Loucy (cell line): ENCODE measurements at regions not wholly inside any gene's neighbourhood (a gene's known extent, or its start where the extent isn't known, plus 50 kb on each side); places are given as distances from the start of the nearest gene placed in this dataset.

ENCODE experiments used
- H2AFZ ChIP-seq: fragments of 200-600 bp; sonication (generic); 2 replicates; pipeline ENCODE4 v1.6.0; 2016; ENCODE audit warnings: antibody characterized with exemption, mild to moderate bottlenecking, low read length, moderate library complexity
- H3F3A ChIP-seq: fragments of 200-600 bp; 2 replicates; pipeline ENCODE4 v1.6.0; 2016; ENCODE audit warnings: antibody characterized with exemption, low read depth, mild to moderate bottlenecking
- H3K27me3 ChIP-seq: fragments of 200-600 bp; sonication (generic); 2 replicates; pipeline ENCODE4 v1.6.1; 2014; ENCODE audit warnings: low read length, mild to moderate bottlenecking; ENCODE audit not compliant: insufficient read depth, poor library complexity, severe bottlenecking
- H3K36me3 ChIP-seq: fragments of 200-600 bp; sonication (generic); 2 replicates; pipeline ENCODE4 v1.6.1; 2016; ENCODE audit warnings: low read length; ENCODE audit not compliant: insufficient read depth
- H3K4me1 ChIP-seq: fragments of 200-600 bp; sonication (generic); 2 replicates; pipeline ENCODE4 v1.5.1; 2014; ENCODE audit warnings: low read length, mild to moderate bottlenecking; ENCODE audit not compliant: insufficient read depth, poor library complexity, severe bottlenecking
- H3K4me2 ChIP-seq: fragments of 200-600 bp; sonication (generic); 2 replicates; pipeline ENCODE4 v1.6.0; 2014; ENCODE audit warnings: antibody characterized with exemption, low read length, low read depth, mild to moderate bottlenecking; ENCODE audit not compliant: poor library complexity, severe bottlenecking
- H3K4me3 ChIP-seq: fragments of 200-600 bp; sonication (generic); 2 replicates; pipeline ENCODE4 v1.5.1; 2014; ENCODE audit warnings: low read length, mild to moderate bottlenecking, mixed read lengths; ENCODE audit not compliant: poor library complexity, severe bottlenecking
- H3K79me2 ChIP-seq: fragments of 200-600 bp; sonication (generic); 2 replicates; pipeline ENCODE4 v1.6.1; 2014; ENCODE audit warnings: low read length; ENCODE audit not compliant: insufficient read depth
- H3K9ac ChIP-seq: fragments of 200-600 bp; sonication (generic); 2 replicates; pipeline ENCODE4 v1.6.0; 2014; ENCODE audit warnings: mild to moderate bottlenecking, low read depth, low read length, moderate library complexity; ENCODE audit not compliant: poor library complexity, severe bottlenecking
- H3K9me2 ChIP-seq: fragments of 200-600 bp; sonication (generic); replicated peaks from 2 replicates; pipeline ENCODE4 v1.6.1; 2016; ENCODE audit warnings: low read depth, low read length, mixed read lengths
- H3K9me3 ChIP-seq: fragments of 200-600 bp; sonication (generic); 2 replicates; pipeline ENCODE4 v1.6.1; 2014; ENCODE audit warnings: mild to moderate bottlenecking, antibody characterized with exemption, low read length, low read depth; ENCODE audit not compliant: insufficient read depth
- H4K20me1 ChIP-seq: fragments of 200-600 bp; sonication (generic); 2 replicates; pipeline ENCODE4 v1.6.0; 2014; ENCODE audit warnings: antibody characterized with exemption, low read length, mild to moderate bottlenecking; ENCODE audit not compliant: insufficient read depth, poor library complexity, severe bottlenecking
- EZH2phosphoT487 ChIP-seq: fragments of 200-600 bp; IDR thresholded peaks from 2 replicates; pipeline ENCODE4 v1.6.1; 2018; ENCODE audit warnings: antibody characterized with exemption, mild to moderate bottlenecking, moderate library complexity, borderline replicate concordance
- TF ChIP-seq, protein P1 (sequence below): fragments of 200-600 bp; sonication (generic); conservative IDR thresholded peaks from 2 replicates; pipeline ENCODE4 v1.5.1; 2014; ENCODE audit warnings: mild to moderate bottlenecking, antibody characterized with exemption, low read length

- H3K4me2 ChIP-seq = no peak overlapping the region
Measured at GRCh38 chr10:62662486-62662885, 142.0 kb upstream of the ADO start.

DNA sequence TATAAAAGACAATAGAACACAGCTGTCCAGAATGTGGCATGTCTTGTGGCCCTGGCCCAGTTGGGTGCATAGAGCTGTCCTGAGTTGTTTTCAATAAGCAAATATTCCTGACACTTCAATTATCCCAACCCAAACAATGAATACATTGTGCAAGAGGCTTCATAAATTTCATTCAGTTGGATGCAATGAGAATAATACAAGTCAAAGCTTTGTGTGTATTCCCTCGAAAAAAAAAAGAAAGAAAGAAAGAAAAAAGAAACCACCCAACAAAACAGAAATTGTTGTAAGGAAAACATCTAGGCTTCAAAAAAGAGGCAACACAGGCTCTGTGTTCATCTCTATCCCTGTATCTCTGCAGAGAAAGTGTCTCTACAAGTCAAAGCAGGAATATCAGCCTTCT lies 138.7 kb upstream of the ADO start:
- TF ChIP-seq, protein P1, sequence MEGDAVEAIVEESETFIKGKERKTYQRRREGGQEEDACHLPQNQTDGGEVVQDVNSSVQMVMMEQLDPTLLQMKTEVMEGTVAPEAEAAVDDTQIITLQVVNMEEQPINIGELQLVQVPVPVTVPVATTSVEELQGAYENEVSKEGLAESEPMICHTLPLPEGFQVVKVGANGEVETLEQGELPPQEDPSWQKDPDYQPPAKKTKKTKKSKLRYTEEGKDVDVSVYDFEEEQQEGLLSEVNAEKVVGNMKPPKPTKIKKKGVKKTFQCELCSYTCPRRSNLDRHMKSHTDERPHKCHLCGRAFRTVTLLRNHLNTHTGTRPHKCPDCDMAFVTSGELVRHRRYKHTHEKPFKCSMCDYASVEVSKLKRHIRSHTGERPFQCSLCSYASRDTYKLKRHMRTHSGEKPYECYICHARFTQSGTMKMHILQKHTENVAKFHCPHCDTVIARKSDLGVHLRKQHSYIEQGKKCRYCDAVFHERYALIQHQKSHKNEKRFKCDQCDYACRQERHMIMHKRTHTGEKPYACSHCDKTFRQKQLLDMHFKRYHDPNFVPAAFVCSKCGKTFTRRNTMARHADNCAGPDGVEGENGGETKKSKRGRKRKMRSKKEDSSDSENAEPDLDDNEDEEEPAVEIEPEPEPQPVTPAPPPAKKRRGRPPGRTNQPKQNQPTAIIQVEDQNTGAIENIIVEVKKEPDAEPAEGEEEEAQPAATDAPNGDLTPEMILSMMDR = no peak
- no peak for TF ChIP-seq EZH2phosphoT487
- Histone ChIP-seq H3K4me3 (no peak overlapping the region), H3F3A (no peaks in the 10 kb centered on the region), H3K9ac (no peak overlapping the region), H4K20me1 (no peaks in the 10 kb centered on the region), H3K36me3 (no peaks in the 10 kb centered on the region), H3K9me3 (no peaks in the 10 kb centered on the region), H2AFZ (no peak overlapping the region), H3K79me2 (no peaks in the 10 kb centered on the region), H3K4me2 (no peak overlapping the region), H3K27me3 (peaks cover 4% of the 10 kb centered on the region), H3K9me2 (no peaks in the 10 kb centered on the region), H3K4me1 (no peaks in the 10 kb centered on the region)

More at GRCh38 chr10:62662486-62662885, 142.0 kb upstream of the ADO start:
- Histone ChIP-seq H3K27me3 (peaks cover 4% of the 10 kb centered on the region), H3K4me3 (no peak overlapping the region), H4K20me1 (no peaks in the 10 kb centered on the region), H3K4me1 (no peaks in the 10 kb centered on the region), H3K9ac (no peak overlapping the region), H3K79me2 (no peaks in the 10 kb centered on the region), H3K36me3 (no peaks in the 10 kb centered on the region), H3F3A (no peaks in the 10 kb centered on the region), H3K9me2 (no peaks in the 10 kb centered on the region), H2AFZ (no peak overlapping the region), H3K9me3 (no peaks in the 10 kb centered on the region)
- TF ChIP-seq, protein P1 = no peak
- no peak for TF ChIP-seq EZH2phosphoT487

DNA sequence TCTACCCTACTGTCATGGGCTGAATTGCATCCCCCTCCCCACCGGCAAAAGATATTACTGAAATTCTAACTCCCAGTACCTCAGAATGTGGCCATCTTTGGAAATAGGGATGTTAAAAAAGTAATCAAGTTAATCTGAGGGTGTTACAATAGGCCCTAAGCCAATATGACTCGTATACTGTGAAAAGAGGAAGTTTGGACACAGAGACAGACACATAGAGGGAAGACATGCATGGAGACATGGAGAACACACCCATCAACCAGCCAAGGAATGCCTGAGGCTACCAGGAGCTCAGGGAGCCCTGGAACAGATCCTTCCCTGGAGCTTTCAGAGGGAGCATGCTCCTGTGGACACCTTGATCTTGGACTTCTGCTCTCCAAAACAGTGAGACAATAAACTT lies 138.2 kb upstream of the ADO start:
- no peak overlapping the region for H3K4me2 ChIP-seq
- no peaks in the 10 kb centered on the region for H3F3A ChIP-seq
- no peak for TF ChIP-seq EZH2phosphoT487
- TF ChIP-seq, protein P1 = no peak
- no peaks in the 10 kb centered on the region for H3K9me2 ChIP-seq
- no peak overlapping the region for H2AFZ ChIP-seq
- no peaks in the 10 kb centered on the region for H3K36me3 ChIP-seq
- no peaks in the 10 kb centered on the region for H3K9me3 ChIP-seq
- peaks cover 4% of the 10 kb centered on the region for H3K27me3 ChIP-seq
- H4K20me1 ChIP-seq = no peaks in the 10 kb centered on the region
- no peak overlapping the region for H3K4me3 ChIP-seq
- no peaks in the 10 kb centered on the region for H3K4me1 ChIP-seq
- no peaks in the 10 kb centered on the region for H3K79me2 ChIP-seq
- no peak overlapping the region for H3K9ac ChIP-seq
